ENCODE measurements at regions not wholly inside any gene's neighbourhood (a gene's known extent, or its start where the extent isn't known, plus 50 kb on each side); places are given as distances from the start of the nearest gene placed in this dataset.

DNA sequence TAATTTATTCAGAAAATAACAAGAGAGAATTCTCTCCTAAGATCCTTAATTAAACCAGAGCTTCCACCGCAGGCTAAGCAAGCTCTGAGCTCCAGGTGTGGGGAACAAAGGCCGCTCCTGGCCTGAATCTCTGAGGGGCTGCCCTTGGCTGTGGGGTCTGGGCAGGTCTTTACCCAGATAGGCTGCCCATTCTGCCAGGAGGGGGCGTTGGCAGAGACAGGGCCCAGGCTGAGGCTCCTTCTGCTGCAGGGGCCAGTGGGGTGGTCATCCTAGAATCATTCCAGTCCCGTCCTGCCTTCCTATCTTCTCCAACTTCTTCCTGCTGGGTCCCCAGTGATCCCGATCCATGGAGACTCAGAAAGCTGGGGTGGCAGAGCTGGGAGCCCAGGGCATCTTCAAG, 82.9 kb upstream of the POU3F1 start:
- H3K9ac ChIP-seq: no peak overlapping the region
- Mint-ChIP-seq H3K4me3 (no peak overlapping the region), H3K27ac (no peak overlapping the region), H3K36me3 (no peaks in the 10 kb centered on the region), H3K9me3 (no peaks in the 10 kb centered on the region), H3K27me3 (ENCODE audit: insufficient read depth, low read depth) (peaks cover 7% of the 10 kb centered on the region), H3K4me1 (peaks cover 46% of the 10 kb centered on the region)
- no peaks in the 10 kb centered on the region for H3K79me2 ChIP-seq (ENCODE audit: low read depth)
- no peak overlapping the region for H3K4me2 ChIP-seq
- H2AFZ ChIP-seq (replicated peaks): no peak overlapping the region
- peak; percentile 55 for TF ChIP-seq CTCF (IDR thresholded peaks at IDR 0.05)
- TF ChIP-seq EZH2phosphoT487 (IDR thresholded peaks at IDR 0.05): no peak
- no peak overlapping the region for H3K4me3 ChIP-seq
- H3K36me3 ChIP-seq: no peaks in the 10 kb centered on the region
- peaks cover 19% of the 10 kb centered on the region for H3K4me1 ChIP-seq
- no peaks in the 10 kb centered on the region for H3K27me3 ChIP-seq
- H3K9me3 ChIP-seq (ENCODE audit: low read depth): no peaks in the 10 kb centered on the region
- H3F3A ChIP-seq (ENCODE audit: low read depth): peaks cover 4% of the 10 kb centered on the region
- no peak overlapping the region for H3K27ac ChIP-seq
- DNase-seq (ENCODE audit: low spot score): peak; percentile 50
- H4K20me1 ChIP-seq (ENCODE audit: low read depth): no peaks in the 10 kb centered on the region

DNA sequence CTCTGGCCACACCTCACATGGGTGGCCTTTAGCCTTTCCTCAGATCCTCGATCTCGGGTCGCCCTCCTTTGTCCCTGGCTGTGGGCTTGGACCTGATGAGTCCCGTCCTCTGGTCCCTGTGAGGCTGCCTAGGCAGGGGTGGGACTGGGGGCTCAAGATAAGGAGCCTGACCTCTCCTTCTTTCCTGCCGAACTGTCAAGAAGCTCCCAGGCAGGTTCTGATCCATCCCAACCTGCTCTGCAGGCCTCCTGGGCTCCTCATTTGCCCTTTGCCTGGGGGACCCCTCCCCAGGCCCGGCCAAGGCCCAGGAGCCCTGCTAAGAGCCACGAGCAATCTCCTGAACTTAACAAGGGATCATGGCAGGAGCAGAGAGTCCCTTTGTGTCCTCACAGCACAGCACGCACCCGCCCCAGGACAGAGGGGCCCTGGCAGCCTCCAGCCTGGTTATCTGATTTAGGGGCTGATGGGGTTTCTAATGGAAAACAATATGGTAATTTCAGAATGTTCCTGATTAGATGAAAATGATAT, 82.4 kb upstream of the POU3F1 start:
- no peak overlapping the region for H3K4me3 ChIP-seq
- H3K9me3 ChIP-seq (ENCODE audit: low read depth): no peaks in the 10 kb centered on the region
- Mint-ChIP-seq H3K4me1 (peaks cover 42% of the 10 kb centered on the region), H3K4me3 (no peak overlapping the region), H3K36me3 (no peaks in the 10 kb centered on the region), H3K27ac (no peak overlapping the region), H3K9me3 (no peaks in the 10 kb centered on the region), H3K27me3 (ENCODE audit: insufficient read depth, low read depth) (peaks cover 4% of the 10 kb centered on the region)
- H3K79me2 ChIP-seq (ENCODE audit: low read depth): no peaks in the 10 kb centered on the region
- H3K27ac ChIP-seq: no peak overlapping the region
- TF ChIP-seq EZH2phosphoT487 (IDR thresholded peaks at IDR 0.05) (no peak), EZH2 (IDR thresholded peaks at IDR 0.05) (no peak), CTCF (IDR thresholded peaks at IDR 0.05) (no peak)
- no peak overlapping the region for H3K4me2 ChIP-seq
- peaks cover 4% of the 10 kb centered on the region for H3F3A ChIP-seq (ENCODE audit: low read depth)
- no peak for DNase-seq (ENCODE audit: low spot score)
- H3K4me1 ChIP-seq: peaks cover 19% of the 10 kb centered on the region
- no peaks in the 10 kb centered on the region for H3K36me3 ChIP-seq
- H3K9ac ChIP-seq: no peak overlapping the region
- H3K27me3 ChIP-seq: no peaks in the 10 kb centered on the region
- no peak overlapping the region for H2AFZ ChIP-seq (replicated peaks)
- no peaks in the 10 kb centered on the region for H4K20me1 ChIP-seq (ENCODE audit: low read depth)

GRCh38 chr1:38128511-38128910, 81.9 kb upstream of the POU3F1 start:
- peaks cover 19% of the 10 kb centered on the region for H3K4me1 ChIP-seq
- peaks cover 4% of the 10 kb centered on the region for H3F3A ChIP-seq (ENCODE audit: low read depth)
- H3K79me2 ChIP-seq (ENCODE audit: low read depth): no peaks in the 10 kb centered on the region
- no peak overlapping the region for H3K27ac Mint-ChIP-seq
- H3K4me2 ChIP-seq: no peak overlapping the region
- no peak overlapping the region for H2AFZ ChIP-seq (replicated peaks)
- TF ChIP-seq CTCF (IDR thresholded peaks at IDR 0.05) (no peak), EZH2 (IDR thresholded peaks at IDR 0.05) (no peak), EZH2phosphoT487 (IDR thresholded peaks at IDR 0.05) (no peak)
- no peak overlapping the region for H3K9ac ChIP-seq
- no peaks in the 10 kb centered on the region for H3K36me3 ChIP-seq
- H3K4me1 Mint-ChIP-seq: peaks cover 42% of the 10 kb centered on the region
- no peak overlapping the region for H3K4me3 ChIP-seq
- H3K27me3 ChIP-seq: no peaks in the 10 kb centered on the region
- peaks cover 4% of the 10 kb centered on the region for H3K27me3 Mint-ChIP-seq (ENCODE audit: insufficient read depth, low read depth)
- no peaks in the 10 kb centered on the region for H3K9me3 ChIP-seq (ENCODE audit: low read depth)
- no peaks in the 10 kb centered on the region for H3K36me3 Mint-ChIP-seq
- no peaks in the 10 kb centered on the region for H3K9me3 Mint-ChIP-seq
- H4K20me1 ChIP-seq (ENCODE audit: low read depth): no peaks in the 10 kb centered on the region
- H3K27ac ChIP-seq: no peak overlapping the region
- no peak for DNase-seq (ENCODE audit: low spot score)
- no peak overlapping the region for H3K4me3 Mint-ChIP-seq
